ENCODE measurements at regions not wholly inside any gene's neighbourhood (a gene's known extent, or its start where the extent isn't known, plus 50 kb on each side); places are given as distances from the start of the nearest gene placed in this dataset.
A peak's percentile ranks its signal among the peaks of the same experiment; 100 is the strongest.

DNA sequence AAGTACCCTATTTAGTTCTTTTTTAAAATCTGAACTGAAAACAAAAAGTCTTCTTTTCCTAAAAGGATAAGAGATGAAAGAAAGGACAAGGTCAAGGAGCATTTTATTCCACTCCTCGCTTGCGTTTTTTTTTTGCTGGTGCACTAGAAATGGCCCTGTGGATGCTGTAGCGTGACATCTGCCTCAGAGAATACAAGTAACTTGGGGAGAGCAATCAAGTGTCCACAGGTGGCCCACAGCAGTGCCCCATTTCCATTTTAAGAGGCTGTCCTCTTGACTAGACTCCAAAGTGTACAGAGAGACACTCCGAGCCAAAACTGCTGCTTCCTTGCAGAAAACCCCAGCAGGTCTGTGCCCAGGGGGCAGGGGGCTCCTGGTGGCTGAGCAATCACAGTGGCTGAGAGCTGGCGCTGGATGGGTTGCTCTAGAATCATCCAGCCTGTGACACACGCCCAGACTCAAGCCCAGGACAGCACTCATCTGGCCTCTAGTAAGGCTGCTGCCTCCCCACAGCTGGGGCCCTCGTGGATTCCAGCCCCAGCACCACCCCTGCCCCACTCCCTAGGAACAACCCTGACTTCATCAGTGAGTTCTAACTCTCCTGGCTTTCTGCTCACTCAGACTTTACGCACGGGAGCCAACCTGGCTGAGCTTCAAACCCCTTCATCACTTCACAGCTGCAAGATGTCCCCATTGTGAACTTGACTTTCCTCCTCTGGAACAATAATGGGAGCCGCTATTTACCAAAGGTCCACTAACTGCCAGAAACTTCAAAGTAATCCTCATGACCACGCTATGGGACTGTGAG lies 71.1 kb upstream of the SPATA12 start:
- Mint-ChIP-seq H3K4me3 (no peak overlapping the region), H3K4me1 (peaks cover 18% of the 10 kb centered on the region), H3K36me3 (no peaks in the 10 kb centered on the region), H3K27ac (no peak overlapping the region), H3K9me3 (no peaks in the 10 kb centered on the region)
- ATAC-seq (no peak), DNase-seq (ENCODE audit: low spot score in 2 of 2) (no peak)

DNA sequence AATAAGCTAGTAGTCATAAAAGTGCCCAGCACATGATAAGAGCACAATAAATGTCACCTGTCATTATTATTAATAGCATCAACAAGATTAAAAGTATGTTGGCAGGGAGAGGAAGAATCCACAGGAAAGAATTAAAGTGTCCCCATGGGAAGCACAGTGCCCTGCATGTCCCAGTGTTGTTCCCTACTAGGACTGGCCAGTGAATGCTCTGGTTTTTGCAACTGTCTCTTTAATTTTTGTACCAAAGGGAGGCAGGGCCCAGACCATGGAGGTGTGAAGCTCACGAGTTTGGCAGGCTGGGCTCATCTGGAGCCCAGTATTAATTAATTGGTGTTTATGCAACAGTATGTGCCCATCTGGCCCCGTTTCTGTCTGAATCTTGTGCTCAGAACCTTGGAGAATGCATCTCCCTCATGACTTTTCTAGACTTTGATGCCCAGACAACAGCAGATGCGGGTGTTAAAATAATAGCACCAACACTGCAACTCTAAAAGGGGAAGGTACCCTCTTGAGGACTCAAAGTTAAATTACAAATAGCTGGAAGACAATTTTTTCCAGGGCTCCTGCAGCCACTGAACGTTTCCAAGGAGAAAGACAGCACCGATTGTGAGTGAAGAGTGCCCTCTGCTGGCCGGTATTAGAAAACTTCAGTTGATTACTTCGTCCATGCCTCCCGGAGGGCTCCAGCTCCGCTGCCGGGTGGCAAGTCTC lies 71.9 kb upstream of the SPATA12 start:
- ATAC-seq, result peak; percentile 65
- DNase-seq (ENCODE audit: low spot score in 2 of 2), result peak; percentile 63 to 82
- no peaks in the 10 kb centered on the region for H3K36me3 Mint-ChIP-seq
- H3K9me3 Mint-ChIP-seq, result no peaks in the 10 kb centered on the region
- H3K4me1 Mint-ChIP-seq, result peaks cover 18% of the 10 kb centered on the region
- H3K27ac Mint-ChIP-seq, result no peak overlapping the region
- no peak overlapping the region for H3K4me3 Mint-ChIP-seq

DNA sequence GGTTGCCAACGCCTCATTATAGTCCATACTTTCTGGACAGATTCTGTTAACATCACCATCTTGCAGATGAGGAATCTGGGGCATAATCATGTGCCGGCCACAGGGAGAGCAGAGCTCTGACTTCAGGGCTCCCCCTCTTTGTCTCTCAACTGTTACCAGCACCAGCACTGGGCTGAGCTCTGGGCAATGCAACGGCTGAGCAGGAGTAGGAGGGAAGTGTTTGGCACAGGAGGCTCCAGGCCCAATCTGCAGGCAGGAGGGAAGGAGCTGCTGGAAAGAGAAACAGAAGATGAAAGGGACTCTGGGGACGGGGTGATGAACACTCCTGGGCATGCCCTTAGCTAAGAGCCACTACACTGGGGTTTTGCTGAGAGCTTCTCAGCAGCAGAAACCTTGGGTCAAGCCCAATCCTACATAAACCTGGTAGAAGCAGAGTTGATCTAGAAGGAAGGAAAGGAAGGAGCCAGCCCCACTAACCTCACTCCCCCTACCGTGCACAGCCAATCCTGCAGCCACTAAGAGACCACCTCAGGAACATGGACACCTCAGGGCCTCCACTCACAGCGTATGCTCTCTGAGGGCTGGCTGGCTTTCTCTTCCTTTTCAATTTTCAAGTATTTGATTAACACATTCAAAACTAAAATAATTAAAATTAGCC lies 73.1 kb upstream of the SPATA12 start:
- DNase-seq (ENCODE audit: low spot score in 2 of 2) (no peak), ATAC-seq (peak; percentile 55)
- Mint-ChIP-seq H3K36me3 (no peaks in the 10 kb centered on the region), H3K9me3 (no peaks in the 10 kb centered on the region), H3K4me1 (peaks cover 18% of the 10 kb centered on the region), H3K4me3 (no peak overlapping the region), H3K27ac (no peak overlapping the region)

DNA sequence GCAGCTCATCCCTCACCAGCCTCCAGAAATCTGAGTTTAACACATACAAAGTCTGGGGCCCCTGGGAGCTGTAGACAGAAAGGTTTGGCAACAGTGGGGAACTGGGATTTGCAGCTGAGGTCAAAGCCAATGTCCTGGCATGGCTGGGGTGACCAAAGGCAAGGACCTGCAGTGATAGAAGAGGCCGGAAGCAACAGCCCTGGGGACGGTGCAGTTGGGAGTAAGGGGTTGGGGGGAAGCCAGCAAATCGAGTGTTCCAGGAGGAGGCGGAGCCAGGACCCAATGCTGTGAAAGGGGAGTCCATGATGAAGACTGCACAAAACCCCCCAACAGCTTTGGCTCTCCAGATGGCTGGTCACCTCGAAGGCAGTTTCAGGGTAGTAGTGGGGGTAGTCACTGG lies 74.1 kb upstream of the SPATA12 start:
- Mint-ChIP-seq H3K4me3 (no peak overlapping the region), H3K9me3 (no peaks in the 10 kb centered on the region), H3K4me1 (peaks cover 23% of the 10 kb centered on the region), H3K27ac (peak overlapping the region; percentile 64), H3K36me3 (no peaks in the 10 kb centered on the region)
- DNase-seq (ENCODE audit: low spot score in 2 of 2), result no peak
- ATAC-seq, result no peak

DNA sequence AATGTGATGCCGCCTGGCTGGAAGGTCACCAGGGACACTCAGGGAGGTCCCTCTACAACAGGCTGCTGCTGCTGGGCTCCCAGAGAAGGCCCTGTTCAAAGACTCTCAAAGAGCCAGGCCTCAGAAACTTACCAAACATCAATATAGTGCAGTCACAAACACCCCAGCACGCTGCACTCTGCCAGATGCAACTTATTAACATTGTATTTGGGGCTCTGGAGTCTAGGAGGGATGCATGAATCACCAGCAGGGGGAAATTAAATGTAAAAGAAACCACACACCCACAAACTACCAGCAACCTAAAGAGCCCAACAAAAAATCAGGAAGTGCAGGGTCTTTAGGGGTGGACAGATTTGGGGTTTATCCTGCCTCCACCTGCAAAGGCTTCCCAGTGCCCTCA lies 74.6 kb upstream of the SPATA12 start:
- Mint-ChIP-seq H3K4me1 (peaks cover 27% of the 10 kb centered on the region), H3K36me3 (no peaks in the 10 kb centered on the region), H3K4me3 (no peak overlapping the region), H3K27ac (peak overlapping the region; percentile 64), H3K9me3 (no peaks in the 10 kb centered on the region)
- ATAC-seq (no peak), DNase-seq (ENCODE audit: low spot score in 2 of 2) (no peak)

DNA sequence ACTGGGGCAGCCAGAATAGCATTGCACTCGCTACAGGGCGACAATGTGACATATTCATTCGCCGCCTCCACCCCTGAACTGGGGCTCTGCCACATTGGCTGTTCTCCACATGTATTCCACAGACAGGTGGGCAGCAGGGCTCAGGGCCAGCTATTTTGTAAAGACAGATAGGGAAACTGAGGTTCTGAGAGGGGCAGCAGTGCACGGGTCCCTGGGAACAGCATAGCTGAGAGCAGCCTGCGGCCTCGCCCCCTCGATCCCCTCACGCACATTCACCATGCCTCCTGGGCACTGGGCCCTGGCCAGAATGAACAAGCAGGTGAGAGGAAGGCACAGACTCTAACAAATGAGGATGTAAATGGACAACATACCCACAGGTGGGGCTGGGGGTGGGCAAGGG lies 75.0 kb upstream of the SPATA12 start:
- H3K27ac Mint-ChIP-seq, result peak overlapping the region; percentile 64

DNA sequence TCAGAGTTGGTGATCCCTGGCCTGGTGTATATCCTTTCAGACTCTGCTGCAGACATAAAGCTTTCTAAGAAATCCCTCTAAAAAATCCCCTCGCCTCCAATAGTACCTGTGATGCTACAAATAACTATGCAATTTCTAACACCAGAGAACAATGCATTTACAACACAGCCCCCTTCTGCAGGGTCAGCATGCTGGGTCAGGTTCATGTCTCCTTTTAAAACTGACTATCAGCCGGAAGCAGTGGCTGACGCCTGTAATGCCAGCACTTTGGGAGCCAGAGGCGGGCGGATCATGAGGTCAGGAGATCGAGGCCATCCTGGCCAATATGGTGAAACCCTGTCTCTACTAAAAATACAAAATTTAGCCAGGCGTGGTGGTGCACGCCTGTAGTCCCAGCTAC lies 77.0 kb upstream of the SPATA12 start:
- H3K27ac Mint-ChIP-seq, result peak overlapping the region; percentile 69
- DNase-seq (ENCODE audit: low spot score in 2 of 2) (no peak), ATAC-seq (no peak)
- no peaks in the 10 kb centered on the region for H3K36me3 Mint-ChIP-seq
- H3K4me3 Mint-ChIP-seq, result no peak overlapping the region
- H3K9me3 Mint-ChIP-seq, result no peaks in the 10 kb centered on the region
- H3K4me1 Mint-ChIP-seq, result peaks cover 38% of the 10 kb centered on the region

More for the DNA sequence above, 75.0 kb upstream of the SPATA12 start:
- Mint-ChIP-seq H3K36me3 (no peaks in the 10 kb centered on the region), H3K4me3 (no peak overlapping the region), H3K9me3 (no peaks in the 10 kb centered on the region), H3K4me1 (peaks cover 31% of the 10 kb centered on the region)
- ATAC-seq (no peak), DNase-seq (ENCODE audit: low spot score in 2 of 2) (no peak)

DNA sequence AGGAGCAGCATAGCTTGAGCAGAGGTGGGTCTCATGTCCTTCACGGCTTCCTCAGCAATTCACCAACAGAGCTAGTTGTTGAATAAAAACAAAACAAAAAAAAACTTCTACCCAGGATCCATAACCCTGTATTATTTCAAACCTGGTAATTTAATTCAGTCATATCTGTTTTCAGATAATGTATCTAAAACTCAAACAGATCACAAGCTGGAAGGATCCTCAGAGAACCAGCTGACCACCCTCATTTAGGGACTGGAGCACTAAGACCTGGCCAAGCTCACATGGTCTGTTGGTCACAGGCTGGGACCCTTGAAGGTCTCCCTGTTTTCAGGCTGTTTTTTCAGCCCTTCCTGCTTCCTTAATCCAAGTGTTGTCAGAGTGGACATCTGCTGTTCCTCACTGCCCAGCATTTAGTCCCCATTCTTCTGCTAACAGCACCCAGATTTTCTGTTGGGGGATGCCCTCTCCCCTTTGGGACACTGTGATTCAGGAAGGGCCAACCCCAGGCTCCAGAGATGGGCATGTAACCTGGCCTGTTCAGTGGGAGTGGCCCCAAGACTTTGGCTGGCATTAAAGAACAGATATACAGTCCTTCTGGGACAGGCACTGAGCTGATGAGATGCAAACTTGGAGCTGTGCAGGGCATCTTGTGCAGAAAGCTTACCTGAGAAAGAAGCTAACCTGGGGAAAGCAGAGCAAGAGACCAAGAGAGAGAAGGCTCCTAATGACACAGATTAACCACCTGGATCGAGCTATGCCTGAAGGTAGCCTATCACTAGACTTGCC lies 78.8 kb upstream of the SPATA12 start:
- DNase-seq (ENCODE audit: low spot score in 2 of 2), result no peak
- Mint-ChIP-seq H3K36me3 (no peaks in the 10 kb centered on the region), H3K27ac (peak overlapping the region; percentile 33), H3K4me3 (no peak overlapping the region), H3K4me1 (peaks cover 32% of the 10 kb centered on the region), H3K9me3 (no peaks in the 10 kb centered on the region)
- no peak for ATAC-seq

DNA sequence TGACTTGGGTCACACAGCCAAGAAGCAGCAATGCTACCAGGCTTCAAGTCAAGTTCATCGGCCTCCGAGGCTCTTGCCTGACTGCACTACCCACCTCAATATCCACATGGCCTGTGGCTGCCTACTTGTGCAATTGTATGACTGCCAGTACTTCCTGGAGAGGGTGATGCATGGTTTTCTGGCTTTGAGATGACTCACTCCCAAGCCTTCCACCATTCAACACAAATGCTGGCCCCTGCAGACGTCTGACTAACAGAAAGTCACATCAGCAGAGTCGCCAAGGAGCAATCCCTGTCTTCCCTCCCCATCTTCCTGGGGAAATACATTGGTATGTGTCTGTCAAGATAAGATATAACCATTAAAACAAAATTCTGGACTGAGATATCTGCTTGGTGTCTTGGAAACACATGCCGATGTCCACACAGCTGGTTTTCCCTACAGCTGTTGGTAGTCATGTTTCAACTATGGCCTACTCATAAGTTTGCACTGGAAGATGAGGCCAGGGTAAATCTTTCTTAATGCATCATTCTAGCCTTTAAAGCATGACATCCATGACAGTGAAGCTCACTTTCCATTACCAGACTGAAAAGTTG lies 79.6 kb upstream of the SPATA12 start:
- Mint-ChIP-seq H3K4me1 (peaks cover 25% of the 10 kb centered on the region), H3K9me3 (no peaks in the 10 kb centered on the region), H3K27ac (peak overlapping the region; percentile 33), H3K4me3 (no peak overlapping the region), H3K36me3 (no peaks in the 10 kb centered on the region)
- ATAC-seq (peak; percentile 99), DNase-seq (ENCODE audit: low spot score in 2 of 2) (peak; percentile 25 to 67)

DNA sequence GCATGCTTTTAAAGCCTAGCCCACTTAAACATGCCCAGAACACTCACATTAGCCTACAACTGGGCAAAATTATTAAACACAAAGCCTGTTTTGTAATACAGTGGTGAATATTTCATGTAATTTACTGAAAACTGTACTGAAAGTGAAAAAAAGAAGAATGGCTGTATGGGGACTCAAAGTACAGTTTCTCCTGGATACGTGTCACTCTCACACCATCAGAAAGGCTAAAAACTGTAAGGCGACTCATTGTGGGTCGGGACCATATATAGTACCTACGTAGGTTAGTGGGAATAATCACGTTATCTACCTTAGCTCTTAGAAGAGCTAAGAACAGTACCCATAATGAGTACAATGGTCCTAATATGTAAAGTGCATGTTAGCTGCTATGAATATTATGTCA lies 80.2 kb upstream of the SPATA12 start:
- Mint-ChIP-seq H3K9me3 (no peaks in the 10 kb centered on the region), H3K27ac (peak overlapping the region; percentile 33), H3K4me3 (no peak overlapping the region), H3K36me3 (no peaks in the 10 kb centered on the region), H3K4me1 (peaks cover 19% of the 10 kb centered on the region)
- ATAC-seq (peak; percentile 47), DNase-seq (ENCODE audit: low spot score in 2 of 2) (no peak)

DNA sequence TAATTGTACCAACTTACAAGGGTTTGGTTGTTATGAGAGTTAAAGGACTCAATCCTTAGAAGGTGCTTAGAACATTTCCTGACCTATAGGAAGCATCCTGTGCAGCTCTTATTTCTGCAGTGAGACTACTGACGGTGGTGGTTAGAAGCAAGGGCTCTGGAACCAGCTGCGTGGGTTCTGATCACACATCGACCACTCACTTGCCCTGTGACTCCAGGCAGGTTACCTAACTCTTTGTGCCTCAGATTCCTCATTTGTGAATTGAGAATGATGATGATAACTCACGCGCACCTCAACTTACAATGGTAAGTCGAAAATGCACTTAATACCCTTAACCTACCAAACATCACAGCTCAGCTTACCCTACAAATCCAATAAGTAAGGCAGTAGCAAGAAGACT lies 80.7 kb upstream of the SPATA12 start:
- DNase-seq (ENCODE audit: low spot score in 2 of 2), result no peak
- no peaks in the 10 kb centered on the region for H3K9me3 Mint-ChIP-seq
- H3K4me1 Mint-ChIP-seq, result peaks cover 19% of the 10 kb centered on the region
- no peak overlapping the region for H3K4me3 Mint-ChIP-seq
- no peaks in the 10 kb centered on the region for H3K36me3 Mint-ChIP-seq
- ATAC-seq, result no peak
- no peak overlapping the region for H3K27ac Mint-ChIP-seq

DNA sequence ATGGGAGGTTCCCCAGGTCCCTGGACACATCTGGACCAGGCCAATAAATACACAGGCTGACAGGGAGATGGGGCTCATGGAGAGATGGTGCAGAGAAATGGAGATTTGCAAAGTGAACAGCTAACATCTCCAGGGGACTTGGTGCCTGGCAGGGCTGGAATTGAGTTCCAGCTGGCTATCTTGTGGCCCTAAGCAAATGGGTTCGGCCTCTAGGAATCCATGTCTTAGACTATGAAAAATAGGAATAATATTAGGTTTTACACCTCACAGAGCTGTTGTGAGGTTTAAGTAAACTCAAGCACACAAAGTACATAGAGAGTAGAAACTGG lies 82.9 kb upstream of the SPATA12 start:
- Mint-ChIP-seq H3K27ac (no peak overlapping the region), H3K9me3 (no peaks in the 10 kb centered on the region), H3K4me3 (no peak overlapping the region), H3K4me1 (peaks cover 19% of the 10 kb centered on the region), H3K36me3 (no peaks in the 10 kb centered on the region)
- no peak for DNase-seq (ENCODE audit: low spot score in 2 of 2)
- no peak for ATAC-seq

DNA sequence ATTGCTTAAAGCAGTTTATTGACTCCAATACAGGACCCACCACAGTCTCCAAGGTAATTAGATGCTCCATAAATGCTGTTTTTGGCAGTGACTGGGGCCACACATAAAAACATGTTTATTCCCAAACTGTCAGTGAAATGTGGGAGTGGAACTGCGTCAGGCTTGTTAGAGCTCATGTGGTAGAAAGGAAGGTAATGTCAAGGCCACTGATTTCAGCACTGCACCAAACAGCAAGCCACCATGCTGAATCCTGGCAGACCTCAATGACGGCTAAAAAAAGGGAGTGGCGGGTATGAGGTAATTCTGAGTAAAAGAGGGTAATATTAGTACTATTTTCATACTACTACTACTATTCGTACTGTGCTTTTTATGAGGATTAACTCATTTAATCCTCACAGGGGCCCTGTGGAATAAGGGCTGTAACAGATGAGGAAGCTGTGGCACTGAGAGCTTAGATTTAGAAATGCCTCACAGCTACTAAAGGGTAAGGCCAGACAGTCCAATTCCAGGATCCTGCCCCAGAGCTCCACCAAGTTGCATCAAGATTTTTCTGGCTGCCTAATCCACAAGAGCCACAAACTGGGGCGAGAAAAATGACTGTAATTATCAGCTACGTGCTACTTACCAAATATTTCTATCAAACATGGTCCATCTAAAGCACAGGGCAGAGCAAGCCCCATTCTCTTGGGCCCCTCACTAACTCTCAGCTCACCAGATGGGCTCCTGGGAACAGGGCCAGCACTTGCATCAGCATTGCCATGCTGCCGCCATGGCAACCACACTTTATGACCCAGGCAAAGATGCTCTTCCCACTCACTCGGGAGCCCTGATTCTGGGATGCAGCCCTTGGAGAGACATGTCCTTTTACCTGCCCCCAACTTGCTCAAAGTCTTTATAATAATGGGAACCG lies 83.6 kb upstream of the SPATA12 start:
- Mint-ChIP-seq H3K4me1 (peaks cover 19% of the 10 kb centered on the region), H3K4me3 (no peak overlapping the region), H3K36me3 (no peaks in the 10 kb centered on the region), H3K9me3 (no peaks in the 10 kb centered on the region), H3K27ac (no peak overlapping the region)
- ATAC-seq, result no peak
- no peak for DNase-seq (ENCODE audit: low spot score in 2 of 2)

DNA sequence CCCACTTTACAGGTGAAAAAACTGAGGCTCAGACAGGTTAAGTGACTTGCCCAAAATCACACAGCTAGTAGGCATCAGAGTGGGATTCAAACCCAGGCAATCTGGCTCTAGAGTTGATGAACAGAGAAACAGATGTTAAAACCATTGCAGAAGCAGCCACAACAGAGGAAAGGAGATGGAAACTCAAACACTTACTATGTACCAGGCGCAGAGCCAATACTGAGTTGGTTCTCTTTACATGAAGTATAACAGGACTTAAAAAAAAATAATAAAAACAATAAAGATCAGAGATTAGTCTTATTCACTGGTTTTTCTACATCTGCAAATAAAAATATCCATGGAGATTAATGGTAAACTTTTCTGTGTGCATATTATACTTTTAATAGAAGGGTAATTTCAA lies 84.9 kb upstream of the SPATA12 start:
- Mint-ChIP-seq H3K9me3 (no peaks in the 10 kb centered on the region), H3K4me1 (peaks cover 7% of the 10 kb centered on the region), H3K4me3 (no peak overlapping the region), H3K36me3 (no peaks in the 10 kb centered on the region), H3K27ac (no peak overlapping the region)
- ATAC-seq, result no peak
- no peak for DNase-seq (ENCODE audit: low spot score in 2 of 2)
